ENCODE measurements at regions not wholly inside any gene's neighbourhood (a gene's known extent, or its start where the extent isn't known, plus 50 kb on each side); places are given as distances from the start of the nearest gene placed in this dataset.

DNA sequence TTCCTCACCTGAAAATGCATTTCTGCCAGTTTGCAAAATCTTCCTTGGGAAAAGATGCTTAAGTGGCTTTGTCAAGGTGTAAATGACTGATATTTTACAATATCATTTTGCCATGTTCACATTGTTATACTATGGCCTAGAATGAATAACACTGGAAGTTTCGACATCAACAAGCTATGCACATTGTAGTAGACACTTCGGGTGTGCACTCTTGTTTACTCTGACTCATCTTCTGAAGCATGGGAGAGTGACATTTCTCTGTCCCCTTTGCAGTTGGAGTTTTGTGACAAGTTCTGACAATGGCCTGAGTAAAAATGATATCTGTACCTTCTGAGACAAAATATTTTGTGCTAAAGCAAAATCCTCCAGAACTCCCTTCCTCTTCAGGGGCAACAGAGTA, 567.0 kb upstream of the RGMA start:
- Mint-ChIP-seq H3K4me3 (no peak overlapping the region), H3K9me3 (peaks cover 29% of the 10 kb centered on the region; the same call in 1 of the 2 replicates), H3K27me3 (ENCODE audit: insufficient read depth) (peaks cover 3% of the 10 kb centered on the region), H3K4me1 (ENCODE audit: low read depth) (no peaks in the 10 kb centered on the region), H3K27ac (no peak overlapping the region), H3K36me3 (ENCODE audit: low read depth) (no peaks in the 10 kb centered on the region)
- TF ChIP-seq, protein P1, sequence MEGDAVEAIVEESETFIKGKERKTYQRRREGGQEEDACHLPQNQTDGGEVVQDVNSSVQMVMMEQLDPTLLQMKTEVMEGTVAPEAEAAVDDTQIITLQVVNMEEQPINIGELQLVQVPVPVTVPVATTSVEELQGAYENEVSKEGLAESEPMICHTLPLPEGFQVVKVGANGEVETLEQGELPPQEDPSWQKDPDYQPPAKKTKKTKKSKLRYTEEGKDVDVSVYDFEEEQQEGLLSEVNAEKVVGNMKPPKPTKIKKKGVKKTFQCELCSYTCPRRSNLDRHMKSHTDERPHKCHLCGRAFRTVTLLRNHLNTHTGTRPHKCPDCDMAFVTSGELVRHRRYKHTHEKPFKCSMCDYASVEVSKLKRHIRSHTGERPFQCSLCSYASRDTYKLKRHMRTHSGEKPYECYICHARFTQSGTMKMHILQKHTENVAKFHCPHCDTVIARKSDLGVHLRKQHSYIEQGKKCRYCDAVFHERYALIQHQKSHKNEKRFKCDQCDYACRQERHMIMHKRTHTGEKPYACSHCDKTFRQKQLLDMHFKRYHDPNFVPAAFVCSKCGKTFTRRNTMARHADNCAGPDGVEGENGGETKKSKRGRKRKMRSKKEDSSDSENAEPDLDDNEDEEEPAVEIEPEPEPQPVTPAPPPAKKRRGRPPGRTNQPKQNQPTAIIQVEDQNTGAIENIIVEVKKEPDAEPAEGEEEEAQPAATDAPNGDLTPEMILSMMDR (IDR thresholded peaks at IDR 0.05): no peak
- no peak for DNase-seq

DNA sequence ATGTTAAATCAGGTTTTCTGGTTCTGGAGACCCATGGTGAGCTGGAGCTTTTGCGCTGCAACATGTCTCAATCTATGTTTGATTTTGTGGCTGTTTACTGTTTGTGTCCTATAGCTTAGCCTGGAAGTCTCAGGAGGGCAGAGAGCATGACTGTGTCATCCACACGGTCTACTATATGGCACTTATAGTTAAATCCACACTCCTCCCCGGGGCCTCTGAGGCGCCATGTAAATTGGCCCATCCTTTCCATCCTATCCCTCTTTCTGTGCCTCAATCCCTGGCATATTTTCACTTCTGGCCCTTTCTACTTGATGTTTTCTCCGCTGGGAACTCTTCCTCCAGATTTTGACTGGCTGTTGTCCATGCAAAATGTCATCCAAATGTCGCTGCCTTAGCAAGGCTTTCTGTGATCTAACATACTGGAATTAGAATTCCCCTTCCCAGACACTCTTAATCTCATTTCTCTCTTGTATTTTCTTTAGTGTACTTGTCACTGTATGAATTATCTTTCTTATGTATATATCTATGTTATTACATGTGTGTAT, 560.8 kb upstream of the RGMA start:
- peaks cover 4% of the 10 kb centered on the region; the same call in 1 of the 2 replicates for H3K27me3 Mint-ChIP-seq (ENCODE audit: insufficient read depth)
- H3K9me3 Mint-ChIP-seq: peaks cover 45% of the 10 kb centered on the region
- no peaks in the 10 kb centered on the region for H3K4me1 Mint-ChIP-seq (ENCODE audit: low read depth)
- H3K4me3 Mint-ChIP-seq: no peak overlapping the region
- no peak for DNase-seq
- TF ChIP-seq, protein P1 (IDR thresholded peaks at IDR 0.05): no peak
- no peak overlapping the region for H3K27ac Mint-ChIP-seq
- no peaks in the 10 kb centered on the region for H3K36me3 Mint-ChIP-seq (ENCODE audit: low read depth)

DNA sequence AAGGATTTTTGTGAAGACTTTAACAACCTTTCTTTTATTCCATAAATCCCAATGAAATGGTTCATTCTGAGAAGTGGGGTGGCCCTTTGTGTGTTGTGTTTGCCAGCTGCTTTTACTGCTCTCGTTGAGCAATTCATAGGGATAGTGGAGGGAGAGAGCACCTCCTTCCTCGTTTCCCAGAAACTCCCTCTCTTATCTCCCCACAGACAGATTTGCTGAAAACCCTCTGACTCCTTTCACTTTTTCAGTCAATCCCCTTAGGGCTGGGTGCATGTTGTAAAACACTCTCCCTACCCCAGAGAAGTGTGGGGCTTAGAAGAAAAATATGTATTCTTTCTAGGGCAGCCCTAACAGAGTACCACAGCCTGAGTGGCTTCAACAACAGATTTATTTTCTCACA, 557.2 kb upstream of the RGMA start:
- peaks cover 2% of the 10 kb centered on the region for H3K27me3 Mint-ChIP-seq (ENCODE audit: insufficient read depth)
- TF ChIP-seq, protein P1 (IDR thresholded peaks at IDR 0.05): no peak
- H3K4me3 Mint-ChIP-seq: no peak overlapping the region

DNA sequence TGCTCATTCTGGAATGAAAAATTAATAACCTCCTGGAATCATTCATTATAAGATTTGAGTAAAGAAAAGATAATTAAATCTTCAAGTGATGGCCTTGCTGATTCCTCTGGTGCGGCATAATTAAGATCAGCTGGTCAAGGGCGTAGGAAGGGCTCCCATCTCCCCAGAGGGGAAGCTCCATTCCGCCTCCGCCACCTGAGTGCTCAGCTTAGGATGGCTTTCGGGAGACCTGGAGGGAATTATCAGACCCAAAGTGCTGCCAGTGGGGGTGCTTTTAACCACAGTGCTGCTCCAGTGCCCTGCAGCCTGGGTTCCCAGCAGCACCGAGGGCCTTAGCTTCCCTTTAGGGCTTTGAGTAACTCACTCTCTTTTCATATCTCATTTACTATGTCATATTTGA, 556.6 kb upstream of the RGMA start:
- no peak overlapping the region for H3K27ac Mint-ChIP-seq
- H3K27me3 Mint-ChIP-seq (ENCODE audit: insufficient read depth): peaks cover 2% of the 10 kb centered on the region
- H3K4me1 Mint-ChIP-seq (ENCODE audit: low read depth): no peaks in the 10 kb centered on the region
- no peak overlapping the region for H3K4me3 Mint-ChIP-seq
- TF ChIP-seq, protein P1 (IDR thresholded peaks at IDR 0.05): no peak
- peaks cover 32% of the 10 kb centered on the region for H3K9me3 Mint-ChIP-seq
- H3K36me3 Mint-ChIP-seq (ENCODE audit: low read depth): no peaks in the 10 kb centered on the region
- no peak for DNase-seq

More for the DNA sequence above, 557.2 kb upstream of the RGMA start:
- no peaks in the 10 kb centered on the region for H3K4me1 Mint-ChIP-seq (ENCODE audit: low read depth)
- H3K36me3 Mint-ChIP-seq (ENCODE audit: low read depth): no peaks in the 10 kb centered on the region
- DNase-seq: no peak
- peaks cover 32% of the 10 kb centered on the region for H3K9me3 Mint-ChIP-seq
- no peak overlapping the region for H3K27ac Mint-ChIP-seq

DNA sequence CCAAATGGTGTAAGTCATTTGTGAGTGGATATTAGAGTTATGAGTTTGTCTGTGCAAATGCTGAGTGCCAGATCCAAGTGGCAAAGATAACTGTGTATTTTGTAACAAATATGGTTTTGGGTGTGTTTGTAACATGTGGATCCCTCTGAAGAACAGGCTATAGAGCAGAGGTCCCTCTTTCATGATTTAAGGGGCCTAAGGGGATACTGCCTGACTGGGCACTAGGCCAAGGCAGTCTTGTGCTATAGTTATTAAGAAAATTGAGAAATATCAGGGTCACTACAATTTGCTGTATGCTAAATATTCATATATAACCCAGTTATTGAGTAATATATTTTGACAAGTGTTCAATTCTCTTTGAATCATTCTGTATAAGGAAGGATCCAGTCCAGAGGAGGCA, 555.6 kb upstream of the RGMA start:
- Mint-ChIP-seq H3K27me3 (ENCODE audit: insufficient read depth) (peaks cover 2% of the 10 kb centered on the region), H3K27ac (no peak overlapping the region), H3K36me3 (ENCODE audit: low read depth) (no peaks in the 10 kb centered on the region), H3K4me1 (ENCODE audit: low read depth) (no peaks in the 10 kb centered on the region), H3K4me3 (no peak overlapping the region), H3K9me3 (peaks cover 38% of the 10 kb centered on the region)
- TF ChIP-seq, protein P1 (IDR thresholded peaks at IDR 0.05): no peak
- no peak for DNase-seq
